ENCODE measurements at regions not wholly inside any gene's neighbourhood (a gene's known extent, or its start where the extent isn't known, plus 50 kb on each side); places are given as distances from the start of the nearest gene placed in this dataset.

GRCh38 chr11:33500332-33500731 lies 200.3 kb downstream of the C11orf91 start:
- no peak for TF ChIP-seq CTCF (IDR thresholded peaks at IDR 0.05; ENCODE audit: insufficient read depth, low read length, poor library complexity, severe bottlenecking)
- TF ChIP-seq EZH2phosphoT487 (conservative IDR thresholded peaks at IDR 0.05; ENCODE audit: low read length) = no peak
